ENCODE measurements at regions not wholly inside any gene's neighbourhood (a gene's known extent, or its start where the extent isn't known, plus 50 kb on each side); places are given as distances from the start of the nearest gene placed in this dataset.

GRCh38 chr3:74347563-74348268, 266.7 kb downstream of the CNTN3 start:
- Histone ChIP-seq H3K27ac (ENCODE audit: low read depth, low read length) (no peak overlapping the region), H3K4me1 (ENCODE audit: control insufficient read depth in 3 of 3, insufficient read depth in 3 of 3, low read length in 3 of 3) (no peaks in the 10 kb centered on the region), H3K27me3 (ENCODE audit: control insufficient read depth in 3 of 3, insufficient read depth in 3 of 3, low read length in 3 of 3) (no peaks in the 10 kb centered on the region), H3K9me3 (ENCODE audit: control insufficient read depth in 3 of 3, low read length in 3 of 3) (no peaks in the 10 kb centered on the region), H3K9ac (ENCODE audit: low read depth in 1 of 3, low read length in 3 of 3) (no peak overlapping the region), H3K36me3 (ENCODE audit: control insufficient read depth in 3 of 3, insufficient read depth in 3 of 3, low read length in 3 of 3) (no peaks in the 10 kb centered on the region), H3K4me3 (ENCODE audit: low read length in 3 of 3) (no peak overlapping the region)

GRCh38 chr3:74346896-74347295, 267.6 kb downstream of the CNTN3 start:
- Histone ChIP-seq H3K9me3 (ENCODE audit: control insufficient read depth in 3 of 3, low read length in 3 of 3) (no peaks in the 10 kb centered on the region), H3K4me1 (ENCODE audit: control insufficient read depth in 3 of 3, insufficient read depth in 3 of 3, low read length in 3 of 3) (no peaks in the 10 kb centered on the region), H3K27me3 (ENCODE audit: control insufficient read depth in 3 of 3, insufficient read depth in 3 of 3, low read length in 3 of 3) (no peaks in the 10 kb centered on the region), H3K36me3 (ENCODE audit: control insufficient read depth in 3 of 3, insufficient read depth in 3 of 3, low read length in 3 of 3) (no peaks in the 10 kb centered on the region), H3K9ac (ENCODE audit: low read depth in 1 of 3, low read length in 3 of 3) (no peak overlapping the region), H3K4me3 (ENCODE audit: low read length in 3 of 3) (no peak overlapping the region), H3K27ac (ENCODE audit: low read depth, low read length) (no peak overlapping the region)

DNA sequence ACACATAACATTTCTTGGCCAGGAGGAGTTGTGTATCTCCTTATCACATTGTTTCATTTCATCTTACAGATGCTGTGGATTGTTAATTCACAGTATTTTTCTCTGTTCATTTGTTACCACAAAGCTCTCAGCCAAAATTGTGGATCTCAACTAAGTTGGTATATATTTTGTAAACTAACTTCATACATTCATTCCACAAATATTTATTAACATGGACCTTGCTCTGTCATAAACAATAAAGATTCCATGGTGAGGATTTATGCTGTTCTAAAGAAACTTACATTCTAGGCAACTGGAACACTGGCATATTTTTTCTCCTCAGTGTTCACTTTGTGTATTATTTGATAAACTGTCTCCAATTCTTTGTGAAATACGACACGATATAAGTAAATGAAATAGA, 268.8 kb downstream of the CNTN3 start:
- Histone ChIP-seq H3K27me3 (ENCODE audit: control insufficient read depth in 3 of 3, insufficient read depth in 3 of 3, low read length in 3 of 3) (no peaks in the 10 kb centered on the region), H3K4me1 (ENCODE audit: control insufficient read depth in 3 of 3, insufficient read depth in 3 of 3, low read length in 3 of 3) (no peaks in the 10 kb centered on the region), H3K36me3 (ENCODE audit: control insufficient read depth in 3 of 3, insufficient read depth in 3 of 3, low read length in 3 of 3) (no peaks in the 10 kb centered on the region), H3K9me3 (ENCODE audit: control insufficient read depth in 3 of 3, low read length in 3 of 3) (no peaks in the 10 kb centered on the region), H3K9ac (ENCODE audit: low read depth in 1 of 3, low read length in 3 of 3) (no peak overlapping the region), H3K4me3 (ENCODE audit: low read length in 3 of 3) (no peak overlapping the region), H3K27ac (ENCODE audit: low read depth, low read length) (no peak overlapping the region)

DNA sequence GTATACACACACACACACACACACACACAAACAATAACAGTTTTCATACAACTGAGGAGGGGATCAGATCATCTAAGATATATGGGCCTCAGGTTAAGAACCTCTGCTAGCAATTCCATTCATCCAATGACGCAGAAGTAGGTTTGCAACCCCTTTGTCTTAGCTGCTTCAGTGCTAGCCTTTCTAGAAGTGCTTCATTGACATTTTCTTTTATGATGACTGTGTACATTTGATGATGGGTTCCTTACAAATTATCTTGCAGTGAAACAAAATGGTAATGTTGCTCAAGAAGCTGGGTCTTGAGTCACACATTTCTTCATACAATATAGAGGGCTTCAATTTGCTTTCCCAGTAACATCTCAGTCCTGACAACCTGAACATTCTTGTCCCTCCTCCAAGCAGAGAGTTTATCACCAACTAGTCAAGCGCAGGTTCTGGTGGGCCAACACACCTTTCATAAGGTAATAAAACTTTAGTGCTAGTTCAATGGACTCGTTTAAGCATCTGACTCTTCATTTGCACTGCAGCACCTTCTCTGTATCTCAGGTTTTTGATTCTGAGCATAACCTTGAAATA, 269.5 kb downstream of the CNTN3 start:
- Histone ChIP-seq H3K36me3 (ENCODE audit: control insufficient read depth in 3 of 3, insufficient read depth in 3 of 3, low read length in 3 of 3) (no peaks in the 10 kb centered on the region), H3K4me1 (ENCODE audit: control insufficient read depth in 3 of 3, insufficient read depth in 3 of 3, low read length in 3 of 3) (no peaks in the 10 kb centered on the region), H3K4me3 (ENCODE audit: low read length in 3 of 3) (no peak overlapping the region), H3K9me3 (ENCODE audit: control insufficient read depth in 3 of 3, low read length in 3 of 3) (no peaks in the 10 kb centered on the region), H3K27ac (ENCODE audit: low read depth, low read length) (no peak overlapping the region), H3K9ac (ENCODE audit: low read depth in 1 of 3, low read length in 3 of 3) (no peak overlapping the region), H3K27me3 (ENCODE audit: control insufficient read depth in 3 of 3, insufficient read depth in 3 of 3, low read length in 3 of 3) (no peaks in the 10 kb centered on the region)

DNA sequence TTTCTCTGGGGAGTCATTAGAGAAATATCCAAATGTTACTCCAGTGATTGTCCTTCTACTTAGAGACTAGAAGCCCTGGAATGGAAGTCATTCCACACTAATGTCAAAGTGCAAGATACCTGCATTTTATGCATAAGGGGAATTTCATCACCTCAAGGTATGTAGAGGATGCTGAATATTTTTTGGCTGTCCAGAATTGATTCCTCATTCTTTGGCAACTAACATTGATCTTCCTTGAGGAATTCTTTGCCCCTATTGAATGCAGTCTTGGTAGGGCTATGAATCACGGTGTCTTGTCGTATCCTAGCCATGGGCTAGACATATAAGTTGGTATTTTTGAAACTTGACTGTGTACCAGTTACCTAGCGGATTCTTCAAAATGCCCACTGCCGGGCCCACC, 271.1 kb downstream of the CNTN3 start:
- no peaks in the 10 kb centered on the region for H3K4me1 ChIP-seq (ENCODE audit: control insufficient read depth in 3 of 3, insufficient read depth in 3 of 3, low read length in 3 of 3)
- no peak overlapping the region for H3K4me3 ChIP-seq (ENCODE audit: low read length in 3 of 3)
- H3K36me3 ChIP-seq (ENCODE audit: control insufficient read depth in 3 of 3, insufficient read depth in 3 of 3, low read length in 3 of 3) = no peaks in the 10 kb centered on the region

DNA sequence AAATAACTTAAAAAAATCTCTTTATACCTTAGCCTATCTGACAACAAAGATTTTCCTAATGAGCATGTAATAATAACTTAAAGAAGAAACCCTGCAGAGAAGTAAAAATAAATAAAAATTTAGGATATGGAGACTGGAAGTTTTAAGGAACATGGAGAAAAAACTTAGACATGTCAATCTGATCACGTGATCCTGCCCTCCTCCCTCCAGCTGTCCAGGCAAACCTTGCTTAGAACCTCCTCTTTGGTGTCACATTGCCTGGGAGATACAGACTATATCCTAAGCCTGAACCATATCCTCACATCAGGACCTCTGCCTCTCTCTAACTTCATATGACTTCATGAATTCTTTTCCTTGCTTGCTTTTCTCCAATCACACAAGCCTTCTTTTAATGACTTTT, 275.5 kb downstream of the CNTN3 start:
- H3K27me3 ChIP-seq (ENCODE audit: control insufficient read depth in 3 of 3, insufficient read depth in 3 of 3, low read length in 3 of 3) = no peaks in the 10 kb centered on the region
- H3K4me3 ChIP-seq (ENCODE audit: low read length in 3 of 3) = no peak overlapping the region
- no peak overlapping the region for H3K9ac ChIP-seq (ENCODE audit: low read depth in 1 of 3, low read length in 3 of 3)
- no peaks in the 10 kb centered on the region for H3K36me3 ChIP-seq (ENCODE audit: control insufficient read depth in 3 of 3, insufficient read depth in 3 of 3, low read length in 3 of 3)
- no peak overlapping the region for H3K27ac ChIP-seq (ENCODE audit: low read depth, low read length)
- H3K9me3 ChIP-seq (ENCODE audit: control insufficient read depth in 3 of 3, low read length in 3 of 3) = no peaks in the 10 kb centered on the region
- H3K4me1 ChIP-seq (ENCODE audit: control insufficient read depth in 3 of 3, insufficient read depth in 3 of 3, low read length in 3 of 3) = no peaks in the 10 kb centered on the region

More for the DNA sequence above, 271.1 kb downstream of the CNTN3 start:
- Histone ChIP-seq H3K9me3 (ENCODE audit: control insufficient read depth in 3 of 3, low read length in 3 of 3) (no peaks in the 10 kb centered on the region), H3K9ac (ENCODE audit: low read depth in 1 of 3, low read length in 3 of 3) (no peak overlapping the region), H3K27ac (ENCODE audit: low read depth, low read length) (no peak overlapping the region), H3K27me3 (ENCODE audit: control insufficient read depth in 3 of 3, insufficient read depth in 3 of 3, low read length in 3 of 3) (no peaks in the 10 kb centered on the region)

- H3K9me3 ChIP-seq (ENCODE audit: control insufficient read depth in 3 of 3, low read length in 3 of 3) = no peaks in the 10 kb centered on the region
- no peak overlapping the region for H3K4me3 ChIP-seq (ENCODE audit: low read length in 3 of 3)
- H3K9ac ChIP-seq (ENCODE audit: low read depth in 1 of 3, low read length in 3 of 3) = no peak overlapping the region
- no peaks in the 10 kb centered on the region for H3K4me1 ChIP-seq (ENCODE audit: control insufficient read depth in 3 of 3, insufficient read depth in 3 of 3, low read length in 3 of 3)
- H3K36me3 ChIP-seq (ENCODE audit: control insufficient read depth in 3 of 3, insufficient read depth in 3 of 3, low read length in 3 of 3) = no peaks in the 10 kb centered on the region
- no peak overlapping the region for H3K27ac ChIP-seq (ENCODE audit: low read depth, low read length)
- H3K27me3 ChIP-seq (ENCODE audit: control insufficient read depth in 3 of 3, insufficient read depth in 3 of 3, low read length in 3 of 3) = no peaks in the 10 kb centered on the region
Measured at GRCh38 chr3:74332165-74332564, 282.3 kb downstream of the CNTN3 start.

DNA sequence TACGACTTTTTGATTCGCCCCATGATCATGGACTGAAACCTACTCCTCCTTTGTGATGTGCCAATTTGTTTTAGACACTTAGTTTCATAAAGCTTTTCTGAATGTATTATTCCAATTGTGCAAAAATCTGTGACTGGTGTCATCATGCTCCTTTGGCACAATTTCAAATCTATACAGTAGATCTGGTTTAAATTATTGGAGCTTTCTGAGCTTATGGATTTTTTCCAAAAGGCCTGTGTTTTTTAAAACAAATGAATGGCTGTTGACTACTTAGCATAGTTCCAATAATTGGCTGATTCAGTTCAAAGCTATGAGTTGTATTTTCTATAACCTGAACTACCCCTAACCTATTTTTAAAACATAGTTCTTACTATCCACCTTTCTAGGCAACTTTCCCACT, 282.7 kb downstream of the CNTN3 start:
- no peaks in the 10 kb centered on the region for H3K27me3 ChIP-seq (ENCODE audit: control insufficient read depth in 3 of 3, insufficient read depth in 3 of 3, low read length in 3 of 3)
- H3K4me3 ChIP-seq (ENCODE audit: low read length in 3 of 3) = no peak overlapping the region
- no peaks in the 10 kb centered on the region for H3K9me3 ChIP-seq (ENCODE audit: control insufficient read depth in 3 of 3, low read length in 3 of 3)
- H3K9ac ChIP-seq (ENCODE audit: low read depth in 1 of 3, low read length in 3 of 3) = no peak overlapping the region
- H3K36me3 ChIP-seq (ENCODE audit: control insufficient read depth in 3 of 3, insufficient read depth in 3 of 3, low read length in 3 of 3) = no peaks in the 10 kb centered on the region
- no peak overlapping the region for H3K27ac ChIP-seq (ENCODE audit: low read depth, low read length)
- H3K4me1 ChIP-seq (ENCODE audit: control insufficient read depth in 3 of 3, insufficient read depth in 3 of 3, low read length in 3 of 3) = no peaks in the 10 kb centered on the region

- no peaks in the 10 kb centered on the region for H3K27me3 ChIP-seq (ENCODE audit: control insufficient read depth in 3 of 3, insufficient read depth in 3 of 3, low read length in 3 of 3)
- no peaks in the 10 kb centered on the region for H3K36me3 ChIP-seq (ENCODE audit: control insufficient read depth in 3 of 3, insufficient read depth in 3 of 3, low read length in 3 of 3)
- H3K27ac ChIP-seq (ENCODE audit: low read depth, low read length) = no peak overlapping the region
- H3K9me3 ChIP-seq (ENCODE audit: control insufficient read depth in 3 of 3, low read length in 3 of 3) = no peaks in the 10 kb centered on the region
- no peak overlapping the region for H3K4me3 ChIP-seq (ENCODE audit: low read length in 3 of 3)
- H3K9ac ChIP-seq (ENCODE audit: low read depth in 1 of 3, low read length in 3 of 3) = no peak overlapping the region
- H3K4me1 ChIP-seq (ENCODE audit: control insufficient read depth in 3 of 3, insufficient read depth in 3 of 3, low read length in 3 of 3) = no peaks in the 10 kb centered on the region
Measured at GRCh38 chr3:74329096-74329495, 285.4 kb downstream of the CNTN3 start.

DNA sequence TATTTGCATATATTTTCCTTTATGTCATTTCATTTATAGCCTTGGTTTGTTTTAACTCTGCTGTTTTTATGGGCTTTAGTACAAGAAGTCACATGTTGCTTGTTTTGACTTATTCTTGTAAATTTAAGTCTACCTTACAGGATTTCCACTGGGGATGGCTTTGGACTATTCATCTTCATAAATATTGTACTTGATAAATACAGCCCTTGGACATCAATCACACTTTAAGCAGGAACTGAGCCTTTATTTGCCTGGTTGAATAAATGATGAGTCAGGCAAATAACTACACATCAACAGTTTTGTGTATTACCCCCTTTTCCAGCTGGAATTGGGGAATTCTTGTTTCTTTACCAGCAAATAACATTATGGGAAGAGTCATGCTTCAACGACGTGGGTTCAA, 286.0 kb downstream of the CNTN3 start:
- Histone ChIP-seq H3K9ac (ENCODE audit: low read depth in 1 of 3, low read length in 3 of 3) (no peak overlapping the region), H3K36me3 (ENCODE audit: control insufficient read depth in 3 of 3, insufficient read depth in 3 of 3, low read length in 3 of 3) (no peaks in the 10 kb centered on the region), H3K27ac (ENCODE audit: low read depth, low read length) (no peak overlapping the region), H3K4me3 (ENCODE audit: low read length in 3 of 3) (no peak overlapping the region), H3K4me1 (ENCODE audit: control insufficient read depth in 3 of 3, insufficient read depth in 3 of 3, low read length in 3 of 3) (no peaks in the 10 kb centered on the region), H3K9me3 (ENCODE audit: control insufficient read depth in 3 of 3, low read length in 3 of 3) (no peaks in the 10 kb centered on the region), H3K27me3 (ENCODE audit: control insufficient read depth in 3 of 3, insufficient read depth in 3 of 3, low read length in 3 of 3) (no peaks in the 10 kb centered on the region)

Measured in skeletal muscle tissue (tissue), 3 donors.